GM12873 (cell line): ENCODE measurements at regions not wholly inside any gene's neighbourhood (a gene's known extent, or its start where the extent isn't known, plus 50 kb on each side); places are given as distances from the start of the nearest gene placed in this dataset.

Experiments used
- CTCF ChIP-seq: IDR thresholded peaks from 2 replicates; pipeline ENCODE4 v1.5.1; 2012; ENCODE audit warnings: low read depth, mild to moderate bottlenecking, moderate library complexity, low read length, control low read depth; ENCODE audit not compliant: insufficient read depth; ENCODE audit errors: missing control alignments

- no peak for TF ChIP-seq CTCF
Measured at GRCh38 chr2:114066186-114066747, 176.4 kb downstream of the ACTR3 start.

- no peak for TF ChIP-seq CTCF
Measured at GRCh38 chr2:114068438-114068837, 178.5 kb downstream of the ACTR3 start.

GRCh38 chr2:114076961-114077360 is 187.1 kb downstream of the ACTR3 start:
- no peak for TF ChIP-seq CTCF

GRCh38 chr2:114079366-114080004 is 189.6 kb downstream of the ACTR3 start:
- no peak for TF ChIP-seq CTCF

GRCh38 chr2:114082731-114083433 is 193.0 kb downstream of the ACTR3 start:
- no peak for TF ChIP-seq CTCF

- TF ChIP-seq CTCF: no peak
Measured at GRCh38 chr2:114083717-114084387, 194.0 kb downstream of the ACTR3 start.

- TF ChIP-seq CTCF: no peak
Measured at GRCh38 chr2:114085238-114085637, 195.3 kb downstream of the ACTR3 start.
